NCI-H446 (cell line): ENCODE measurements at regions not wholly inside any gene's neighbourhood (a gene's known extent, or its start where the extent isn't known, plus 50 kb on each side); places are given as distances from the start of the nearest gene placed in this dataset.

Source experiments
- DNase-seq, 2 experiments: peaks; one replicate each; lab custom pipeline; 2025; lab: John Stamatoyannopoulos, UW

DNA sequence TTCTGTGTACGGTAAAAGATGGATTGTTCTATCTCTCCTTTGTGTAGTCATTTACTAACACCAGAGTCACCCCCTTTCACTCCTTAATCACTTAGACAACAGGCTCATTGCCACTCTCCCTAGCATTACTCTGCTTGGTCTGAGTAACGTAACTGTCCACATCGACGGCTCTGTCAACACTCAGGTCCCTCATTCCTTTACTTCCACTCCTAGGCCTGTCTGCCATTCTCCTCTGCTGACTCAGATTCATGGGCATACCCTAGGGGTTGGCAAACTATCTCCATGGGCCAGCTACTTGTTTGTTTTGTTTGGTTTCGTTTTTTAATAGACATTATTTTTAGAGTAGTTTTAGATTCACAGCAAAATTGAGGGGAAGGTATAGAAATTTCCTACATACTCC is 243.9 kb downstream of the NR4A2 start:
- no peak for DNase-seq

DNA sequence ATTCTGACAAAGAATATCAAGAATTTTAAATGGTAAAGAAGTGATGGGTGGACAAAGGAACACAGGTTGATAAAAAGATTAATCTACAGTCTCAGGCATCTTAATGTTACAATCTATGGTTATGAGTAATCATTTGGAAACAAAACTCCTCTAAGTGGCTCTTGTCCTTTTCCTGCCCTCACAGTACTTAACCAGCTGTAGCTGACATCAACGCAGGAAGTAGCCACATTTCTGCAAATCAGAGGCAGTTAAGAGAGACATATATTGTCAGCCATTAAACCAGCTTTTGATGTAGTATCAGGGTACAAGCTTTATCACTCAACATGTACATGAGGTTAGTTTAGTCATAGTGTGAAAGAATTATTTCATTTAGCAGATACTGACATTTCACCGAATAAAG is 244.6 kb downstream of the NR4A2 start:
- no peak for DNase-seq

DNA sequence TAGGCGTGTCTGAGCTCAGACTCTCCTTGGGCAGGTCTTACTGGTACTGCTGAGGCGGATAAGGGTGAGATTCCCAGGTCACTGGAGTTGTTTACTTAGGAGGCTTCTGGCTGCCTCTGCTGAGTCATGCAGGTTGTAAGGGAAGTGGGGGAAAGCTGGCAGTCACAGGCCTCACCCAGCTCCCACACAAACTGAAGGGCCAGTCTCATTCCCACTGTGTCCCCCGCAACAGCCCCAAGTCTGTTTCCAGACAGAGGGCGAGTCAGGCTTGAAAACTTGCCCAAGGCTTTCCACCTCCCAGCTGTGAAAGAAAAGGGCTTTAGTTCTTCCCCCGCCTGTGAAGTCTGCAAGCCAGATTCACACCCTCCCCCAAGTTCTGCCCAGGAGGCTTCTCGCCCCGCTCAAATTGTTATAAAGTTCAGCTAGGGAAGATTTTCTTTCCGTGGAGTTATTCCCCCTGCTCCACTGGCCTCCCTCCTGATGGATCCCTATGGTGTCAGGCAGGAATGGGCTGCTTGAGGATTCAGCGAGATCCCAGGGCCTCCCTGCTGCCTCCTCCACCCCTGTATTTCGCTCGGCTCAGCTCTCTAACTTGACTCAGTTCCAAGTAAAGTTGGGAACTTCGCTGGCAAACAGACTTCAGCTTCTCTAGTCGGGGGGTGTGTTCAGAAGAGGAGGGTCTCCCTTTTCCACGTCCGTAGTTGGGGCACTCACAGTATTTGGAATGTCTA is 248.6 kb downstream of the NR4A2 start:
- DNase-seq, result no peak

DNA sequence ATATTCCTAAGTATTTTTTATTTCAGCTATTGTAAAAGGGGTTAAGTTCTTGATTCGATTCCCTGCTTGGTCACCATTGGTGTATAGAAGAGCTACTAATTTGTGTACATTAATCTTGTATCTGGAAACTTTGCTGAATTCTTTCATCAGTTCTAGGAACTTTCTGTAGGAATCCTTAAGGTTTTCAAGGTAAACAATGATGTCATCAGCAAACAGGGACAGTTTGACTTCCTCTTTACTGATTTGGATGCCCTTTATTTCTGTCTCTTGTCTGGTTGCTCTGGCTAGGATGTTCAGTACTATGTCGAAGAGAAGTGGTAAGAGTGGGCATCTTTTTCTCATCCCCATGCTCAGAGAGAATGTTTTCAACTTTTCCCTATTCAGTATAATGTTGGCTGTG is 252.7 kb downstream of the NR4A2 start:
- DNase-seq, result no peak

DNA sequence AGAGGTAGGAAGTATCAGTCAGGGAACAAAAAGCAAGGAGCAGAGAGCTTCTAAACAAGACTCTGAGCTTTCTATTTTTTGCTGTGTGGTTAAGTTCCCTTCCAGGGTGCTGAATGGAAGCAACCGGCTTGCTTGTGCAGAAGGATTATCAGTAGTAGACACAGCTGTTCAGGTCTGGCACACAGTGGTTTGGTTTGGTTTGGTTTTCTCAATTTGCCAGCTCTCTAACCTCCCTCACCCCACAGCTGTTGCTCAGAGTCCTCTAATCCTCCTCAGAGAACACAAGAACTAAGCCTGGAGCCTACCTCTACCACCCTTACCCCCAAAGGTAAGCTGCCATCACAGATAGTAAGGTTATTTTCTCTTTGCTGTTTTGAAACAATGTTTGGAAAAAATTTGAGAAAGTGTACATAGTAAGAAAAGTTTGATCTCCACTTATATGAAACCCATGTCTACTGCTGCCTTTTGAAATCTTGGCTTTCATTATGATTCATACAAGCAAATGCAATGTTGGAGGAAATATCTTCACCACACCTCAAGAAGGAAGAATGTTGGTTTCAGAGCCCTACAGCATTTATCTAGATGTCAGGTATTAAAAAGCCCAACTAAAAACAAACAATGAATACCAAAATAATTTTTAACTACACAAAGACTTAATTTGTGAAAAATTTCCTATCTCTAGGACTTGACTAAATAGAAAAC is 255.3 kb downstream of the NR4A2 start:
- DNase-seq, result no peak

DNA sequence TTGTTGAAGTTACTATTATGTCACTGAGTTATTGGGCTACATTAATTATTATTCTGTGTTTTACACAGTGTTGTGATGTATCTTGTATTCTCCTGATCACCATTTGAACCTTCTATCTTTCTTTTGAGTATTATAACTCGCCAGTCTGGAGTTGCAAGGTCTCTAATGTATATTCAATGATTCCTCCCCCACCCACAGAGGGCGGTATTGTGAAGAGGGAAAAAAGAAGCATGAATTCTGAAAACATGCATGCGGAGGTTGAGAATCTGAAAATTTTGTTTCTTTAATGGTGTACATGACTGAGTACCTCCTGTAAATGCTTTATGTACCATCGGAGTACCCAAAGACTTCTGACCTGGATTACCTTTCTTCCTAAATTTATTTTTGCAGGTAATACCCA is 266.6 kb downstream of the NR4A2 start:
- no peak for DNase-seq

DNA sequence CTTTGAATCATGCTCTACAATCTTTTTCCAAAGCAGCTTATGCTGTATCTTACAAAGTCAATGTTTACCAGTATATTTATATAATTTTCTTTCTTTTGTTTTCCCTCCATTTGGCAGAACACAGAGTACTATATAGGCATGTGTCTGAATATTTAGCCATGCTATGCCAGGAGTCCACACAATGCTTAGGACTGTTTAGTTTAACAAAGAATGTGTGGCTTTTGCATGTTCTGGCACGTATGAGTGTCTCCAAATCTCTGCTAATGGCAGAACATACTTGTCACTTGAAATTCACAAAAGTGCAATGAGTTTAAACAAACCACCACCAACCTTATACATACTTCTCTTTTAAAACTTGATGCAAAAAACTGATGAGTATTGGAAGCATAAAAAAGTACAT is 268.0 kb downstream of the NR4A2 start:
- no peak for DNase-seq

DNA sequence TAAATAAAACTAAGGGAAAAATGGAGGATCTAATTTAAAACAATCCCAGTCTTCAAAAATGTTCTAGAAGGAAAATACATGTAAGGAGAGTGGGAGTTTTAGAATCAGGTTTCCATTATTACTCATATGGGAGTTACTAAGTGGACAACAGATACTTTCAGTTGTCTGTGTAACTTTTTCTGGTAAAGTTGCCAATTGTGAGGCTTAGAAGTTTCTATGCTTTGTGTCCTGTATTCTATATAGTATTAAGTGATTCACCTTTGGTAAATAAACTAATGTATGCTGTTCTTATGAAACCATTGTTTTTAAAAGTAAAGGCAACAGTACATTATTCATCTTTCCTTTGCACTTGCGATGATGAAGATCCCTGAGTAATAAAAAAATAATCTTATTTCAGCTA is 274.9 kb downstream of the NR4A2 start:
- DNase-seq, result no peak

DNA sequence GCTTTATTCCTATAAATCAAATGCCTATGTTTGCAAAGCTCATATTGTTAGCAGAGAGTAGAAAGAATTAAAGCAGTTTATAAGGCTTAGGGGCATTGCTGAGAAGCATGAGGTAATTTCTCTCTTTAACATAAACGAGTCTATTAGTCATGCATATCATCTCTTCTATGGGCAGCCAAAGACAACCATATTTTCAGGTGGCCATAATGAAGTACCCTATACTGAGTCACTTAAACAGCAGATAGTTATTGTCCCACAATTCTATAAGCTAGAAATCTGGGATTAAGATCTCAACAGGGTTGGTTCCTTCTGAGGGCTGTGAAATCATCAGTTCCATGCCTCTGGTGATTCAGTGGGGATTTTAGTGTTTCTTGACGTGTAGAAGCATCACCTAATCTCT is 277.5 kb downstream of the NR4A2 start:
- DNase-seq, result no peak

DNA sequence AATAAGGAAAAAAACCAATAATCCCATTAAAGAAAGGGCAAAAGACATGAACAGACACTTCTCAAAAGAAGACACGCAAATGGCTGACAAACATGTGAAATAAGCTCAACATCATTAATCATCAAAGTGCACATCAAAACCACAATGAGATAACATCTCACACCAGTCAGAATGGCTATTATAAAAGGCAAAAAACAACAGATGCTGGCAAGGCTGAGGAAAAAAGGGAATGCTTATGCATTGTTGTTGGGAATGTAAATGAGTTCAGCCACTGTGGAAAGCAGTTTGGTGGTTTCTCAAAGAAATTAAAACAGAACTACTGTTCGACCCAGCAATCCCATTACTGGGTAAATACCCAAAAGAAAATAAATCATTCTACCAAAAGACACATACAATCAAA is 285.6 kb downstream of the NR4A2 start:
- no peak for DNase-seq

DNA sequence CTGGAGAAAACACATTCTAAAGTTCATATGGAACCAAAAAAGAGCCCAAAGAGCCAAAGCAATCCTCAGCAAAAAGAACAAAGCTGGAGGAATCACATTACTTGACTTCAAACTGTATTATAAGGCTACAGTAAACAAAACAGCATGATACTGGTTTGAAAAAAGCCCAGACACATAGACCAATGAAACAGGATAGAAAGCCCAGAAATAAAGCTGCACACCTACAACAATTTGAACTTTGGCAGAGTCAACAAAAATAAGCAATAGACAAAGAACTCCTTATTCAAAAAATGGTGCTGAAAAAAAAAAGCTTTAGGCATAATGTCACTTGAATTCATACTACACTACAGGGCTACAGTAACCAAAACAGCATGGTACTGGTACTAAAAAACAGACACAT is 289.6 kb downstream of the NR4A2 start:
- DNase-seq, result no peak

DNA sequence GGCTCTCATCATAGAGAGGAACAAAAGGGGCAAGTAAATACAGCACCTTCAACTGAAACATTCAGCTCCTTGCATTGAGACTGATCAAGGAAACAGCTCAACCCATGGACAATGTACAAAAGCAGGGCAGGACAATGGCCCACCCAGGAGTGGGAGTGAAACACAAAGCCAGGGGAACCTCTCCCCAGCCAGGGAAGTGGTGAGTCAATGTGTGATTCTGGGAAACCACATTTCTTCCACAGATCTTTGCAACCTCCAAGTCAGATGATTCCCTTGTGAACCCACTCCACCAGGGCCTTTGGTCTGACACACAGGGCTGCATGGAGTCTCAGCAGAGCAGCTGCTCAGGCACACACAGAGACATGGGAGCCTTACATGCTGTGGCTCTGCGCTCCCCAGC is 294.5 kb downstream of the NR4A2 start:
- no peak for DNase-seq

DNA sequence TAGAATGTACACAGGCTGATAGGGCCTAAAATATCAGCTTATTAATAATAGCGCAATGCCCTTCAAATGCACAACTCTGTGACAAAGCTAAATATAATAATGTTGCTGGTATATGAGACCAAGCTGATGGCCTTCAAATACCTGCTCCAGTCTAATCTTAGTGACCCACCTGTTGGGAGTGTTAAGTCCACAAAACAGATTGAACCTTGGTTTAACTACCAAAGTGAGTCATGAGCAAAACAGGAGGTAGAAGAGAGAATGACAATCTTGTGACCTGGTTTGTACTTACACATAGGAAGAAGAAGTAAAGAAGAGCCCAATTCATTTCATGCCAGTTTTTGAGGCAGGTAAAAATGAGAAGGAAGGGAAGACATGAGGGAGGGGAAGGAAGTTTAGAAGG is 295.0 kb downstream of the NR4A2 start:
- DNase-seq, result no peak

DNA sequence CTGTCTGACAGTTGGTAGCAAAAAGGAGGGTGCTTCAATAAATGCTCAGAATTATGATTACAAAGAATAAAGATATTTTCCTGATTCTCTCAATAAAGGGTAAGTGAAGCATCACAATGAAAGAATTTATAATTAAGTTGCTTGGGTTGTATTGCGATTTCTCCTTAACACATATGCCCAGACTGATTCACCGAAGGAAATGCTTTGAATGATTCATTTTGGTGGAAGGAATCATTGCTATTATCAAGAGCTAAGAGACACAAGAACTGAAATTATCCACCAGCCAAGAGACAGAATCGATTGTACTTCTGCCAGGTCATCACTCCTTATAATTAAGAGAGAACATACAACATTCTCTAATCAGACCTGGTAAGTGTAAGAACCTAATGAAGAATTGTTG is 301.4 kb downstream of the NR4A2 start:
- DNase-seq, result no peak

DNA sequence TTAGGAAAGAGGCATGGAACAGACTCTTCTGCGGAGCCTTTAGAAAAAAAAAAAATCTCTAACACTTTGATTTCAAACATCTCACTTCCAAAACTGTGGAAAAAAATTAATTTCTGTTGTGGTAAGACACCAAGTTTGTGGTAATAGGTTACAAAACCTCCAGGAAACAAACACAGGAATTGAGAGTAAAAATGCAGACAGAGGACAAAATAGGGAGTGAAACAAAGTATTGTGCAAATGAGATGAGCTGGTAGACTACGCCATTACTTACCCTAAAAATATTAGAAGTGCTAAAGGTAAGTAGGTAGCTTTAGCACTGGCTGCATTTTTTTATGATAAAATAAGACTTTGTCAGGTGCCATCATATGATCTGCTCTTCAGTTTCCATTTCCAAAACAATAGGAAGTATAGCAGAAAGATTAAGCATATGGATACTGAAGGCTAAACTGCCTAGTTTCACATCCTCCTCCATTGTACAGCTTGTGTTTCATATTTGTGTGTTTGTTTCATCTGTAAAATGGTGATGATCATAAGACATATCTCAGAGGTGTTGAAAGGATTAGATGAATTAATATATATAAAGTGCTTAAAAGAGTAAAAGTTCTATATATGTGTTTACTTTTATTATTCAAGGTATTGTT is 309.2 kb downstream of the NR4A2 start:
- no peak for DNase-seq

DNA sequence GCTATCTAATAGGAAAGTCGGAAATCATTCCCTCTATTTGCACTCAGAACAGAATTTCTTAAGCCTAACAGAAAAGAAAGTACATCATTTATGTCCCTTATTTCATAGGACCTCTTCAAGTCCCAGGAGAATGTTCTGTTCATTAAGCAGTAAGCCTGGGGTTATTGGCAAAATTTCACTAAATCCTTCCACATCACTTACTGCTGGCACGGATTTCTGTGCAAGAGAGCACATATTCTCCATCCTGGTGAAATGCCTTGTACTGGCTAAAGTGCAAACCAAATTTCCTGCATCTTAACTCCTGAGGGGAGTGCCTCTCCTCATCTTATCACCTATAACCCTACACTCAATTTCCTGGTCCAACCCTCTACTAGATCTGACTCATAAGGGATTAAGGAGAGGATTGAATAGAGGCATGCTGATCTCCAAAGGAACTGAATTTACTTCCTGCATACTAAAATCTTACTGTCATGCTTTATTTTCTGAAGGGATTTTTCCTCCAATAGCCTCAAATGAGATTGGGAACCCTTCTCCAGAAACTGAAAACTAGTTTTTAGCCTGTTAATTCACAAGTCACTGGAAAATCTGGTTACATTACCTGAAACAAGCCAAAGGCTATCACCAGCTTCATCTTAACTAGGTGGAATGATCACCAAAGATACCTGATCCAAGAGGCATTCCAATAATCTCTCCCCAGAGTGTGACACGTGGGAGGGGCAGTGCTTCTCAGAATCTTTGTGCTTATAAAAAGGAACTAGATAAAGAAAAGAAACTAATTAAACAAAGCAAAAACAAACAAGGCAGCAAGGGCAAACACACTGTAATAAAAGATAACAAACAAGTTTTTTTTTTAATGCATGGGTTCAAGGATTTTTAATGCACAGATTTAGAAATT is 311.1 kb downstream of the NR4A2 start:
- peak; percentile 1 to 41 for DNase-seq

DNA sequence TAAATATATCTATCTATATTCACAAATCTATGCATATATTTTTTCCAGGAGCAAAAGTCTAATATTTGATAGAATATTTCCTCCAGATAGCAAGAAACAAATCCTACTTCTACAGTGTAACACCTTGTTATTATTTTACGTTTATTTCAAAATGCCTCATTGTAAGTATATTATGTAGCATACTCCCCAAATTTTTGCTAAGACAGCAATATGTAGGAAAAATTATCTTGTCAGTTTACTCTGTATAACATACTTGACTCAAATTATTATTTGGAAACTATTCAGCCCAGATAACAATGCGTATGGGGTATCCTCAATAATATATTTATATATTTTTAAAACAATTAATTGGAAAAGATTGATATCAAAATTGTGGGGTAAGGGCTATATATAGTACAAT is 313.2 kb downstream of the NR4A2 start:
- no peak for DNase-seq

DNA sequence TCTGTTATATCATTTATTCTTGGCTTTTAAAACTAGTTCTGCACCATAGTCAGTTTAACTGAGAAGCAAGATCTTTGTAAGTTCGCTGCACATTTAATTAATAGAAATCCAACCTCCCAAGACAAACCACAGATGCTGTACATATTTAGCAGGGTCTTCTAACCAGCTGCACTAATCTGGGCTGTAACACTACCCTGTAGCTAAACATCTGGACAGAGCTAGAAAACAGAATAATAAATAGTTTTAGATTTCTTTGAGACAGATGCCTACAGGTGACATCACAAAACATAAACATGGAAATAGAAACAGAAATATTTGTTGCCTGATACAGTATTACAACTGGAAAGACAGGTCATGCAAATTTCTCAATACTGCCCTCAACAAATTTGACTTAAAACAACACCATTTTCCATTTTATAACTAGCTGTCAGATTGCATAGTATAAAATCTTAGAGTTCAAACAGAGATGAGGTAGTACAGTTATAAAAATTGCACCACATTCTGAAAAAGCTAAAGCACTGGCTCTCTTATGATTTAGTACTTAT is 315.1 kb downstream of the NR4A2 start:
- DNase-seq, result no peak

DNA sequence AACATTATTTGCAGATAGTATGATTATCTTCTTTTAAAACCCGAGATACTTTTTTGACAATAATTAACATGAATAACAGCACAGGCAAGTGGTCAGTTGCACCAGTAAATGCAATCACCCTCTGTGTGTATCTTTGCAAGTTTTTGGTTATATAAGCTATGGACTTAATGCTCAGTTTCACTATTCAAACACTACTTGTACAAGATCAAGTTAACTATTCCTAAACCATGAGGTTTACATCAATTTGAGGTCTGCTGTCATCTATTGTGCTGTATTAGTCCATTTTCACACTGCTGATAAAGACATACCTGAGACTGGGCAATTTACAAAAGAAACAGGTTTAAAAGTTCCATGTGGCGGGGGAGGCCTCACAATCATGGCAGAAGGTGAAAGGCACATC is 323.2 kb downstream of the NR4A2 start:
- DNase-seq, result no peak

DNA sequence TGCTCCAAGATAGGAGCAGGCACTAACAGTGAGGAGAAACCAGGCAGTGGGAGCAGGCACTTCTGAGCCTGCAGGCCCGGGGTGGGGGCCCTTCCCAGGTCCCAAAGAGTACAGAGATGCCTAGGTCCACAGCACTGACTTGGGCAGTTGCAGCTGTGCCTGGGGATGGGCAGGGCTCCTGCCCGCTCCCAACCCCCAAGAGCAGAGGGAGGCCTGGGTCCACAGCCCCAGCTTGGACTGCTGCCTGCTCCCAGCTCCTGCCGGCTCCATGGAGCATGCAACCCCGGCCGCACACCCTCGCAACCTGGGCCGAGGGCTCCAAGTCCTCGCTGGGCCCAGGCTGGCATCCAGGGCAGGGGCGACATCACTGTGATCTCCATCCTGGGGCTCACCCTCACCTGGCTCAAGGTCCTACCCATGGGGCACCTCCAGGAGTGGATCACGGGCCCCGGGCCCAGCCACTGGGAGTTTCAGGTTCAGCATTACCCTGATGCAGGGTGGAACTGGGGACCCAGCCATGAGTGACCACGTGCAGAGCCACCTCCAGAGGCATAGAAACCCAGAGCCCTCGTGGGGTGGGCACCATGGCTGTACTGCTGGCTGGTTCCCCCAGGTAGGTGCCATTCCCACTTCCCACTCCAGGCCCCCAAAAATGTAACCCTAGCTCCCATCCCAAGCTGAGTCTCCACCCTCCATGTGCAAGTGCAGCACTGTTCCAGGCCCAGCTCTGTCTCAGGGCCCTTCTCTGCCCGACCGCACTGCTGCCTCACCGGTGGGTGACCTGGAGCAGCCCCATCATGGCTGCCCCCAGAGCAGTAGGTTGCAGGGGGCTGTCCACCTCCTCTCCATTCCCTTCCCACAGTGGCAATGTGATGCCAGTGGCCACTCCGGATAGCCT is 325.6 kb downstream of the NR4A2 start:
- no peak for DNase-seq
